Stimulated activated naive CD8-positive, alpha-beta T cell treated with anti-CD3 and anti-CD28 coated beads, Interleukin-15, Interleukin-2, amounts not matched to agents 100 ng/mL and 50 ng/mL, for 24 hours (primary cell): ENCODE measurements at regions not wholly inside any gene's neighbourhood (a gene's known extent, or its start where the extent isn't known, plus 50 kb on each side); places are given as distances from the start of the nearest gene placed in this dataset.
"Not testable (repeated sequence)": the region's sequence is repeated elsewhere in the genome, so short reads cannot be mapped to it uniquely, and the experiment has no call there.

Experiments
- H3K27ac Mint-ChIP-seq: one replicate; pipeline ENCODE4 v1.8.0; 2021; ENCODE audit warnings: mild to moderate bottlenecking, mixed read lengths
- H3K27me3 Mint-ChIP-seq: one replicate; pipeline ENCODE4 v1.8.0; 2021; ENCODE audit warnings: mixed read lengths
- H3K36me3 Mint-ChIP-seq: one replicate; pipeline ENCODE4 v1.8.0; 2021; ENCODE audit warnings: low read depth, mixed read lengths
- H3K4me1 Mint-ChIP-seq: one replicate; pipeline ENCODE4 v1.8.0; 2021; ENCODE audit warnings: low read depth, mixed read lengths
- H3K4me3 Mint-ChIP-seq: one replicate; pipeline ENCODE4 v1.8.0; 2021; ENCODE audit warnings: mild to moderate bottlenecking, mixed read lengths
- H3K9me3 Mint-ChIP-seq: one replicate; pipeline ENCODE4 v1.8.0; 2021; ENCODE audit warnings: mixed read lengths

GRCh38 chr2:40629768-40630434, 178.0 kb upstream of the SLC8A1 start:
- Mint-ChIP-seq H3K9me3 (no peaks in the 10 kb centered on the region), H3K27ac (no peak overlapping the region)

GRCh38 chr2:40639320-40639719, 187.4 kb upstream of the SLC8A1 start:
- H3K27ac Mint-ChIP-seq, result no peak overlapping the region
- no peak overlapping the region for H3K4me3 Mint-ChIP-seq
- no peaks in the 10 kb centered on the region for H3K4me1 Mint-ChIP-seq
- H3K27me3 Mint-ChIP-seq, result no peaks in the 10 kb centered on the region
- H3K36me3 Mint-ChIP-seq, result no peaks in the 10 kb centered on the region
- H3K9me3 Mint-ChIP-seq, result no peaks in the 10 kb centered on the region

More at GRCh38 chr2:40629768-40630434, 178.0 kb upstream of the SLC8A1 start:
- Mint-ChIP-seq H3K36me3 (no peaks in the 10 kb centered on the region), H3K4me3 (no peak overlapping the region), H3K27me3 (no peaks in the 10 kb centered on the region), H3K4me1 (no peaks in the 10 kb centered on the region)

- Mint-ChIP-seq H3K27ac (no peak overlapping the region), H3K36me3 (no peaks in the 10 kb centered on the region), H3K9me3 (peaks cover 4% of the 10 kb centered on the region), H3K27me3 (no peaks in the 10 kb centered on the region), H3K4me3 (no peak overlapping the region), H3K4me1 (no peaks in the 10 kb centered on the region)
Measured at GRCh38 chr2:40642237-40642636, 190.3 kb upstream of the SLC8A1 start.

- Mint-ChIP-seq H3K4me3 (no peak overlapping the region), H3K36me3 (no peaks in the 10 kb centered on the region), H3K27me3 (no peaks in the 10 kb centered on the region), H3K9me3 (peaks cover 4% of the 10 kb centered on the region), H3K4me1 (no peaks in the 10 kb centered on the region), H3K27ac (no peak overlapping the region)
Measured at GRCh38 chr2:40642726-40643125, 190.8 kb upstream of the SLC8A1 start.

GRCh38 chr2:40646642-40647041, 194.8 kb upstream of the SLC8A1 start:
- no peak overlapping the region for H3K4me3 Mint-ChIP-seq
- H3K27me3 Mint-ChIP-seq, result no peaks in the 10 kb centered on the region
- H3K4me1 Mint-ChIP-seq, result no peaks in the 10 kb centered on the region
- no peaks in the 10 kb centered on the region for H3K36me3 Mint-ChIP-seq
- H3K9me3 Mint-ChIP-seq, result peaks cover 4% of the 10 kb centered on the region
- no peak overlapping the region for H3K27ac Mint-ChIP-seq

GRCh38 chr2:40652155-40652554, 200.3 kb upstream of the SLC8A1 start:
- no peaks in the 10 kb centered on the region for H3K27me3 Mint-ChIP-seq
- no peaks in the 10 kb centered on the region for H3K9me3 Mint-ChIP-seq
- no peaks in the 10 kb centered on the region for H3K4me1 Mint-ChIP-seq
- no peaks in the 10 kb centered on the region for H3K36me3 Mint-ChIP-seq
- H3K4me3 Mint-ChIP-seq, result no peak overlapping the region
- no peak overlapping the region for H3K27ac Mint-ChIP-seq

GRCh38 chr2:40653829-40654228, 201.9 kb upstream of the SLC8A1 start:
- Mint-ChIP-seq H3K27me3 (no peaks in the 10 kb centered on the region), H3K4me3 (no peak overlapping the region), H3K4me1 (no peaks in the 10 kb centered on the region), H3K36me3 (no peaks in the 10 kb centered on the region), H3K9me3 (no peaks in the 10 kb centered on the region), H3K27ac (no peak overlapping the region)

- Mint-ChIP-seq H3K36me3 (no peaks in the 10 kb centered on the region), H3K27ac (no peak overlapping the region), H3K4me1 (no peaks in the 10 kb centered on the region), H3K4me3 (no peak overlapping the region), H3K9me3 (no peaks in the 10 kb centered on the region), H3K27me3 (no peaks in the 10 kb centered on the region)
Measured at GRCh38 chr2:40654346-40654745, 202.5 kb upstream of the SLC8A1 start.

- no peaks in the 10 kb centered on the region for H3K9me3 Mint-ChIP-seq
- no peaks in the 10 kb centered on the region for H3K27me3 Mint-ChIP-seq
- no peaks in the 10 kb centered on the region for H3K36me3 Mint-ChIP-seq
- no peak overlapping the region for H3K4me3 Mint-ChIP-seq
- no peaks in the 10 kb centered on the region for H3K4me1 Mint-ChIP-seq
- no peak overlapping the region for H3K27ac Mint-ChIP-seq
Measured at GRCh38 chr2:40658941-40659340, 207.1 kb upstream of the SLC8A1 start.

GRCh38 chr2:40665493-40666232, 213.8 kb upstream of the SLC8A1 start:
- Mint-ChIP-seq H3K4me3 (no peak overlapping the region), H3K27me3 (no peaks in the 10 kb centered on the region), H3K4me1 (no peaks in the 10 kb centered on the region), H3K36me3 (no peaks in the 10 kb centered on the region), H3K9me3 (no peaks in the 10 kb centered on the region), H3K27ac (no peak overlapping the region)

GRCh38 chr2:40666398-40666797, 214.5 kb upstream of the SLC8A1 start:
- no peak overlapping the region for H3K4me3 Mint-ChIP-seq
- H3K36me3 Mint-ChIP-seq, result no peaks in the 10 kb centered on the region
- H3K9me3 Mint-ChIP-seq, result no peaks in the 10 kb centered on the region
- H3K27me3 Mint-ChIP-seq, result no peaks in the 10 kb centered on the region
- H3K27ac Mint-ChIP-seq, result no peak overlapping the region
- H3K4me1 Mint-ChIP-seq, result no peaks in the 10 kb centered on the region

- H3K27me3 Mint-ChIP-seq, result no peaks in the 10 kb centered on the region
- no peaks in the 10 kb centered on the region for H3K4me1 Mint-ChIP-seq
- H3K27ac Mint-ChIP-seq, result no peak overlapping the region
- no peaks in the 10 kb centered on the region for H3K9me3 Mint-ChIP-seq
- H3K36me3 Mint-ChIP-seq, result no peaks in the 10 kb centered on the region
- no peak overlapping the region for H3K4me3 Mint-ChIP-seq
Measured at GRCh38 chr2:40668425-40668824, 216.5 kb upstream of the SLC8A1 start.

- not testable (repeated sequence) for H3K4me3 Mint-ChIP-seq, H3K27ac Mint-ChIP-seq, H3K36me3 Mint-ChIP-seq, H3K4me1 Mint-ChIP-seq, H3K27me3 Mint-ChIP-seq, H3K9me3 Mint-ChIP-seq
Measured at GRCh38 chr2:40676134-40676790, 224.4 kb upstream of the SLC8A1 start.

GRCh38 chr2:40680547-40680946, 228.7 kb upstream of the SLC8A1 start:
- Mint-ChIP-seq H3K36me3 (no peaks in the 10 kb centered on the region), H3K27me3 (no peaks in the 10 kb centered on the region), H3K4me1 (peaks cover 4% of the 10 kb centered on the region), H3K27ac (no peak overlapping the region), H3K4me3 (no peak overlapping the region), H3K9me3 (peaks cover 6% of the 10 kb centered on the region)

- H3K27me3 Mint-ChIP-seq, result no peaks in the 10 kb centered on the region
- H3K4me3 Mint-ChIP-seq, result no peak overlapping the region
- no peak overlapping the region for H3K27ac Mint-ChIP-seq
- H3K4me1 Mint-ChIP-seq, result no peaks in the 10 kb centered on the region
- peaks cover 16% of the 10 kb centered on the region for H3K9me3 Mint-ChIP-seq
- H3K36me3 Mint-ChIP-seq, result no peaks in the 10 kb centered on the region
Measured at GRCh38 chr2:40690036-40690435, 238.1 kb upstream of the SLC8A1 start.
